Stimulated activated CD4-positive, alpha-beta T cell treated with anti-CD3 and anti-CD28 coated beads, TNF-alpha, amount 100 ng/mL, for 1 hour (primary cell): ENCODE measurements at regions not wholly inside any gene's neighbourhood (a gene's known extent, or its start where the extent isn't known, plus 50 kb on each side); places are given as distances from the start of the nearest gene placed in this dataset.
"Not testable (repeated sequence)": the region's sequence is repeated elsewhere in the genome, so short reads cannot be mapped to it uniquely, and the experiment has no call there.

Experiments
- DNase-seq, 3 donors: peaks; one replicate each; pipeline ENCODE4 v3.0.0-alpha.2; 2020; ENCODE audit warnings: low read depth in 3 of 3, low spot score in 1 of 3

DNA sequence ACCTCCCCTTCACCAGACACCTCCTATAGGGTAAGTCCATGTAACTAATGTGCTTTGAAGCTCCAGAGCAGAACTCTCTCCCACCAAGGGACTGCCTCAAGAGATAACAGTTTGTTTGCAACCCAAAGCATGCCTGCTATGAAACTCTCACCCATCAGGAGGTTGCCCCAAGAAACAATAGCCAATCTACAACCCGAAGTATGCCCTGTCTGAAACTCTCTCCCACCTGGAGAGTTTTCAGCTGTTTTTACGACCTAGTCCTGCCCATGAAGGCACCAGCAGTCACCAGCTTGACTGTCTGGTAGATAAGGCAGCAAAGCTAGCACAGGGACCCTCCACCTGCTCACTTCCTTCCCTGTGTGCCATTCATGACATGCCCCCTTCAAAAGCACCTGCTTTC lies 533.9 kb upstream of the CRIM1 start:
- DNase-seq: no peak

DNA sequence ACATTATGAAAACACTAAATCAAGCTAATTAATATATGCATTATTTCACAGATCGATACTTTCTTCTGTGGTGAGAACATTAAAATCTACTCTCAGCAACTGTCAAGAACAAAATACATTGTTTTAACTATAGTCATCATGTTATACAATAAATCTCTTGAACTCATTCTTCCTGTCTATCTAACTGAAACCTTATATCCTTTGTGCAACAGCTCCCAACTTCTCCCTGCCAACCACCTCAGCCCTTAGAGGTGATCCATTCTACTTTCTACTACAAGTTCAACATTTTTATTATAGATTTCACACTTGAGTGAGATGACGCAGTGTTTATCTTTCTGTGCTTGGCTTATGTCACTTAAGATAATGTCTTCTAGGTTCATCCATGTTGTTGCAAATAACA lies 535.2 kb upstream of the CRIM1 start:
- no peak for DNase-seq

DNA sequence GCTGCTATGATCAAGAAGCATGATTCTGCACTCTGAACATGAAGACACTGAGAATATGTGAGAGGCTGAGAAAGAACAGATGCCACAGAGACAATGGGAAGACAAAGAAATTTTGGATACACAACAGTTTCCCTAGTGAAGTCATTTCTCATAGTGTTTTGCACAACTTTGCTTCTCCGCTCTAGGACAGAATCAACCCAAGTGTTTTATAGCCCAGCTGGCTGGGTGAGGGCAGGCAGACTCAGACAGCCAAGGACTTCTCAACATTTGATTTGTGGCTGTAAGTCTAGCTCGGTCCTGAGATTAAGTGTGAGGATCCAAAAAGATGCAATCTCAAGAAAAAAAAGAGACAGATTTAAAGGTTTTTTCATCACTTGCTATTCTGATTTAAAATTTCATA lies 536.5 kb upstream of the CRIM1 start:
- no peak for DNase-seq

DNA sequence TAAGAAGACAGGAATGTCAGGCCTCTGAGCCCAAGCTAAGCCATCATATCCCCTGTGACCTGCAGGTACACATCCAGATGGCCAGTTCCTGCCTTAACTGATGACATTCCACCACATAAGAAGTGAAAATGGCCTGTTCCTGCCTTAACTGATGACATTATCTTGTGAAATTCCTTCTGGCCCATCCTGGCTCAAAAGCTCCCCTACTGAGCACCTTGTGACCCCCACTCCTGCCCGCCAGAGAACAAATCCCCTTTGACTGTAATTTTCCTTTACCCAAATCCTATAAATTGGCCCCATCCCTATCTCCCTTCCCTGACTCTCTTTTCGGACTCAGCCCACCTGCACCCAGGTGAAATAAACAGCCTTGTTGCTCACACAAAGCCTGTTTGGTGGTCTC lies 537.2 kb upstream of the CRIM1 start:
- DNase-seq: not testable (repeated sequence)

DNA sequence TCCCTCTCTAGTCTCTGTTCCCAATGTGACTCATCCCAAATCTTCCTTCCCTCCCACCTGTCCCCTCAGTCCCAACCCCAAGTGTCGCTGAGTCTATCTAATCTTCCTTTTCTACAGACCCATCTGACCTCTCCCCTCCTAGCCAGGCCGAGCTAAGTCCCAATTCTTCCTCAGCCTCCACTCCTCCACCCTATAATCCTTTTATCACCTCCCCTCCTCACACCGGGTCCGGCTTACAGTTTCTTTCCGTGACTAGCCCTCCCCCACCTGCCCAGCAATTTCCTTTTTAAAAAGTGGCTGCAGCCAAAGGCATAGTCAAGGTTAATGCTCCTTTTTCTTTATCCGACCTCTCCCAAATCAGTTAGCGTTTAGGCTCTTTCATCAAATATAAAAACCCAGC lies 541.0 kb upstream of the CRIM1 start:
- DNase-seq: not testable (repeated sequence)

DNA sequence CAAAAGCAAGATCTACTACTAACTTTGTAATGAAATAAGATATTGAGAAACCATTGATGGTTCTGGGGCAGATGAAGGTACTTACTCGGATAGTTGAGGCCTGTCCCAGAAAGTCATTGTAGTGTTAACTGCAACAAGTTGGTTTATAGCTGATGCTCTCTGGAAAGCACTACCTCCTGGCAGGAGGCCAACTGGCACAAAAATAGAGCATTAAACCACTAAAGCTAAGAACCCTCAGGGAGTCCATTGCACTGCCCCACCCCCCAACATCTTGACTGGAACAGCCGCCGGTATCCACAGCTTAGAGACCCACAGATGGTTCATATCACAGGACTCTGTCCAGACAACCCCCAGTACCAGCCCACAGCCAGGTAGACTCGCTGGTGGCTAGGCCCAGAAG lies 552.5 kb upstream of the CRIM1 start:
- no peak for DNase-seq

DNA sequence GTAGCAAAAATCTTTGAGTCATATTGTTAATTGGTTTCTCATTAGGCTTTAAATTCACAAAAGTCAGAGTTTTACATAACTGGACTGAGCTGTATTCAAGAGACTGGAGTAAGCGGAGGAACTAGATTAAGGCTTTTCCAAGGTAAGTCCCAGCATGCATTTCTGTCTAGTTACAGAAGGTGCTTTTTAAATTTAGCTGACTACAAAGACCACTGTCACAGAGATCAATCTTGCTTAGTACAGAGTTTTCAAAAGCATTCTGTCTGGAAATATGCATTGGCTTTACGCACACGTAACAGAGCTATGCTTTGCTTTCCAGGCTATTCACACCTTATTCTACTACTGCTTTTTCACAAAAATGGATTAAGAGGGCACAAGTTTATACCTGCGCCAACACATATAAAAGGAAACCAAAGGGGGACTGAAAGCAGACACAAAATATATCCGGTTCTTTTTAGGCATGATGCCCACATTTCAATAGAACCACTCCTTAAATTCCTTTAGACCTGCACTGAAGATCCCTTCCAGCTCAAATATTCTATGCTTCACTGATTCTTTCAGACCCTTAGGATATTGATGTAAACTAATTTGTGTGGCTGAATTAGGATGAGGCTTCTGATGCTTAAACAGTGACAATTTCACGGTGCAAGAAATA lies 560.7 kb upstream of the CRIM1 start:
- no peak for DNase-seq

DNA sequence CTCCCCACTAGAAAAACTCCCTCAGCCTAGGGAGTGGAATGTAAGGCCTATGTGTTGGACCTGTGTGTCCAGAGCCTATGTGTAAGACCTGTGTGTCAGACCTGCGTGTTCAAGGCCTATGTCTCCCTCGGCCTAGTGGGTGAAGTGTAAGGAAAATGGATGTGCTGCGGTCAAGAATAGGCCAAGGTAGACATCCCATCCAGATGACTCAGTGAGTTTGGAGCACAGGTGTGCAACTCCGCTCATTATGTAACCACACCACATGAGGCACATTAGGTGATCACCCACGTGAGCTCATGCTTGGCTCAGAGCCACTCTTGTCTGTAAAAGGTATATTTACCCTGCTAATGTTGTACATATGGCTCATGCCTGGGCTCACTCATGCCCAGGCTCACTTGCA lies 565.3 kb upstream of the CRIM1 start:
- no peak for DNase-seq

DNA sequence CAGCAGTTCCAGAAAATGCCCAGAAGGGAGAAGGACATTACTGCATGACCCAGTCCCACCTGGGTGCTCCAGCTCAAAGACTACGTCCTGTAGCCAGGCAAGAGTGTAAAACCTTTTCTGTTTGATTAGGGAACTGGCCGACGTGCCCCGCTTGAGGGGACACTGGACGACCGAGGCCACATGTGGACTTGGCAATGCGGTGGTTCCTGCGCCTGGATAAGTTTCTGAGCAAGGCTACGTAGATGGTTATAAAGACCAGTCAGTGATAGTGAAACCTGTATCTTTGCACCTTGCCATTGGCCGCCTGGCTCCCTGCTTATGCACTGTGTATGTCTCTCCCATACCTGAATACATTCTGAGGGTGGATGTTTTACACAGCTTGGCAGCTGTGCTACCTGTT lies 567.0 kb upstream of the CRIM1 start:
- no peak for DNase-seq

DNA sequence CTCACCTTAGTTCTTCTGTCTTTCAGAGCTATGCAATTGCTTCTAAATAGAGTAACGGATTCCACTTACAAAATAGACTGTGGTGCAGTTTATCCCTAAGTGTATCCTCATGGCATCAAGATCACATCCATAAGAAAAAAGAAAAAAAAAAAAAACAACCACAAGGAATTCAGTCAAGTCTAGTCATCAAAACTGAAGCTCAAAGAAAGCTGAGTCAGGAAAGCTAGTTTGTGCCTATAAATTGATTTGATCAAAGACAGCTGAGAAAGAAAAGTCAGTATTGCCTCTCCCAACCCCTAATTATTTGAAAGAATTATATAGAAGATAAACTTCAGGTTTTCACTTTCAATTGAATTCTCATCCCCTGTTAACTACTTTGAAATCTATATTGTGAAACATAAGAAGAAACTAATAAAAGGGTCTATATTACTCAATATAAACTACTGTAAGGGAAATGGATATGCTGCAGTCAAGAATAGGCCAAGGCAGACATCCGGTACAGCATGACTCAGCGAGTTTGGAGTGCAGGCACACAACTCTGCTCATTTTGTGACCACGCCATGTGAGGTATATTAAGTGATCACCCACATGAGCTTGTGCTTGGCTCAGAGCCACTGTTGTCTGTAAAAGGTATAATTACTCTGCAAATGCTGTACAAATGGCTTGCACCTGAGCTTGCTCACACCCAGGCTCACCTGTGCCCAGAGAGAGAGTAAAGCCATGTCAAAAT lies 568.1 kb upstream of the CRIM1 start:
- no peak for DNase-seq

DNA sequence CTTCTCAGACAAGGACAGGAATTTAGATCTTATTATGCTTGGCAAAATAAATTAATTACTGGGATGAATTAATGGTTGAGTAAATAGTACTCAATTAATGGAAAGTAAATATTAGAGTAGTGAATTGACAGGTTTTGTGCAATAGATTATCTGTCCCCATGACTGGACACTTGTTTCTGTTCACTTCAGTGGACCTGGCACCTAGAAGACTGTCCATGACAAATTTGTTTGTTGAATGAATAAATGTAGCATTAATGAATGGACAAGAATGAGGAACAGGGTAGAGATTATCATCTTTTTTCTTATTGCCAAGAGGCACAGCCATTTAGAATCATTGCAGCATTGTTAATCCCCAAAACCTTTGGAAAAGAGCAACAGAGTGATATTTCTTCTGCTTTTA lies 570.0 kb upstream of the CRIM1 start:
- DNase-seq: no peak

DNA sequence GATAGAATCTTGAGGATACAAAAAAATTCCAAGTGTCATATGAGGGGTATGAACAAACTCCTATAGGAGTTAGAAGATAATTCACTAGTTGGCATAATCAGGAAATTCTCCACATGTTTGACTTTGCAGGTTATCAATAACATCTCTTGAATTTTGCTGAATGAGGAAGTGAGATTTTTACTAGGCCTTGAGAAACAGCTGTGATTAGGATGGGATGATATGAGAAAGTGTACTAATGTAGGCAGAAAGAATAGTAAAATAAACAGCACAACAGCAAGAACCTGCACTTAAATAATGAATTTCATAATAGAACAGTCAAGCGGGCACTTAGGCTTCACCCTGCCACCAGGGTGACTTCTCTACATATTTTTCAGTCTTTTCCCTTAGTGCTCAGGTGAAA lies 570.8 kb upstream of the CRIM1 start:
- DNase-seq: no peak

DNA sequence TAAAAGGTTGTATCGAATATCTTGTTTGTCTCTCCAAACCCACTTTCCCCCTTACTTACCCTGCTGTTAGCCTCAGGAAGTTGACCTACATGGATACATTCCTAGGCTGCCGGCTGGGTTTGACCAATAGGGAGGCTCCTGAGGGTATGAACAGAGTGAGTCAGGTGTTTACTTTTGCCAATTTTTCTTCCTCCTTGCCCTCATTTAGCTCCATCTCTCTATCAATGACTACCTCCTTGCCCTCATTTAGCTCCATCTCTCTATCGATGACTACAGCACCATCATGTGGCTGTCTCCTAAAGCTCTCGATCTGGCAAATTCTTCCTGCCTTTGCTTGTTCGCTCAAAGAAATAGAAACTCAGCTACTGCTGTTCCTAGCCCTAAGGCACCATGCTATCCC lies 571.9 kb upstream of the CRIM1 start:
- DNase-seq: no peak

DNA sequence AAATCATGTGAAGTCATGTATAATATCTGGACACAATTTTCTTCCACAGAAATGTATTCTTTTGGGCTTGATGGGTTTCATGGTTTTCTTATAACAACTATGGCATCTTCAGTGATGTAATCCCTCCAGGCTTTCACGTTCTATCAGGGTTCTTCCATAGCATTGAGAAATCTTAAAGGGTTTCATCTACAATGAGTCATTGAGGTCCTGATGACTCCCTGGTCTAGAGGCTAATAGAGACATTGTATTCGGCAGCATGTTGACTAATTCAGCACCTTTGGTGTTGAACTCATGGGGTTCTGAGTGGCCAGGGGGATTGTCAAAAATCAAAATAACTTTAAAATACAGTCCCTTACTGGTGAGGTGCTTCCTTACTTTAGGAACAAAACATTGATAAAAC lies 614.0 kb upstream of the CRIM1 start:
- DNase-seq: no peak

DNA sequence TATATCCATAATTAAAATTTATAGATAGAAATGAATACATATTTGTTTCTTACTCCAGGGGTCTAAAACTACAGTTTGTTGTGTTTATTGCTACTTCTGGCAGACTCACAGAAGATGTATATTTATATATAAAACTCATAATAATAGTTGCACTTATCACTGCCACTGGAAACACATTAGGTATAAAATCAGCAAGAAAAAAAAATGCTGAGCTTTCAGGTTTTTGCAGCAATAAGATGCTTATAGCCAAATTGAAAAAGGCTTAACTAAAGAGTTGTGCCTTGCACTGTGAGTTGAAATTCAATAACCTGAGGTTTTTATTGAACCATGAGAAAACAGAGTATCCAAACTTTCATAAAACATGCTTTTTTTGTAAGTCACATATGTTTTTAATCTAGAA lies 623.9 kb upstream of the CRIM1 start:
- DNase-seq: no peak

DNA sequence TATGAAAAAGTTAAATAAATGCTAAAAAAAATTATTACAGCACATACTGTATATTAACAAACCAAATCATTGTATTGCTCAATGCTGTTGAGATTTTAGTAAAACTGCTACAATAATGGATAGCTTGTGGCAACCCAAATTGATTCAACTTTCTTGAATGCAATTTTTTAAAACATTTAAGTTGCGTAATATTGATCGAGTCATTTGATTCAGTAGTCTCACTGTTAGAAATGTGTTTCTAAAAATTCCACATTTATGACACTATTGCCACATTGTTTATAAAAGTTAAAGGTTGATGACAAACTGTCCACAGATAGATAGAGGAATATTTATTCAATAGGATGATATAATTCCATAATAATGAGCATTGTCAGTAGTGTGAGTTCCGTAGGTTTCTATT lies 640.7 kb upstream of the CRIM1 start:
- DNase-seq: no peak

DNA sequence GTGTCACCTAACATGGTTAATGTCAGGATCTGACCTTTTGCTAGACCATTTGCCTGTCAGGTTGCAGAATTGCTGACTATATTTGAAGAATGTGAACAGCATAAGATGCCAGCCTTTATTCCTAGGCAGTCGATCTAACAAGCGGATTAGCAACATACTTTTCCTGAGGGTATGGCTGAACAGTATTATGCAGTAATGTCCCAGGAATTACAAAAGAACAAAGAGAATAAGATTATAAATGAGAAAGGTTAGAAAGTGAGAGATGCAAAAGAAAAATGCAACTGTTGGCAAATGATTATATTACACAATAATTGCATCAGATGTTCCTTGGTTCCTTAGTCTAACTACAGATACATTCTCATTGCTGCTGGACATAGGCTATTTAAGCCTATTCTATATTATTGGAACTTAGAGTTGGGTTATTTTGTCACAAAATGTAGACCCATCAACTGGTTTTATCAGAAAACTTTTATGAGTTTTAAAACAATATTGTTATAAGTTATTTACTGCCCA lies 647.1 kb upstream of the CRIM1 start:
- DNase-seq: no peak

DNA sequence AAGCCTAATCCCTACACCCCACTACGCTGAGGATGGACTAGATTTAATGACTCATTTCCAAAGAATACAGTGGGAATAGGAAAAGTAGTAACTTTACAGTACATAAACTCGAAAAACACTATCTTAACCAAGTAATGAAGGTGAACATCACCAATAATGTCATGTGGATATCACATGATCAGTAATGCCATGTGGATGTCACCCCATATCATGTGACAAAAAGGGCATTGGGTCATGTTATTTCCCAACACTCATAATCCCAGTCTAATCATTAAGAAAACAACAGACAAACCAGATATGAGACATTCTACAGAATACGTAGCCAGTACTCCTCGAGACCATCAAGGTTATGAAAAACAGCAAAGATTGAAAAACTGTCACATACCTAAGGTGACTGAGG lies 667.3 kb upstream of the CRIM1 start:
- no peak for DNase-seq

DNA sequence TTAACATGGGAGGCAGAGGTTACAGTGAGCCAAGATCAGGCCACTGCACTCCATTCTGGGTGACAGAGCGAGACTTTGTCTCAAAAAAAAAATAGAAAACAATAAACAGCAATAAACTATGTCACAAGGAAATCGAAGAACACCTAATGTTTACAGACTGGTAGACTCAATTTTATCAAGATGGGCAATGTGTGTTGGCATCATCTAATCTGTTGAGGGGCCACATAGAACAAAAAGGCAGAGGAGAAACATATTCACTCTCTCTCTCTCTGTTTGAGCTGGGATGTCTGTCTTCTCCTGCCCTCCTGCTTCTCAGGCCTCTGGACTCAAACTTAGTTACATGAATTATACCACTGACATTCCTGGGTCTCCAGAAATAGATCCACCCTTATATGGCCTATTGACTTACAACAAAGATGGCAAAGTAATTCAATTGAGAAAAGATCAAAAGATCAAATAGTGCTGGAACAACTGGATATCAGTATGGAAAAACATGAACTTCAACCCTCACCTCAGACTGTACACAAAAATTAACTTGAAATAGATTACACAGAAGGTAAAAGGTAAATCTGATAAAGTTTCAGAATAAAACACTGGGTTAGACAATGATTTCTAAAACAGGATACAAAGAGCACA lies 703.8 kb upstream of the CRIM1 start:
- DNase-seq: no peak

DNA sequence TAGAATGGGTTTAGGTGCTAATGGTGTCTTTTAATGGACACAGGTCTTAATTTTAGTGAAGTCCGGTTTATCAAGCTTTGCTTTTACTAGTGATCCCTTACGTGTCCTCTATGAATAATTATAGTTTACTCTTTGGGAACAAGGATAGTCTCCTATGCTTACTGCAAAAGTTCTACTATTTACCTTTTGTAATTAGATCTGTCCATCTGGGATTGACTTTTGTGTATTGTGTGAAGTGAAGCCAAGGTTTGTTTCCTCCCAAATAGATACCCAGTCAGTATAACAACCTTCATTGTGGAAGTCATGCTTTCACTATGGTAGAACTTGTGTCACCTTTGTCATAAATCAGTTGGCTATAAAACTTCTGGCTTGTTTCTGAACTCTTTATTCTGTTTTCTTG lies 740.9 kb upstream of the CRIM1 start:
- no peak for DNase-seq

DNA sequence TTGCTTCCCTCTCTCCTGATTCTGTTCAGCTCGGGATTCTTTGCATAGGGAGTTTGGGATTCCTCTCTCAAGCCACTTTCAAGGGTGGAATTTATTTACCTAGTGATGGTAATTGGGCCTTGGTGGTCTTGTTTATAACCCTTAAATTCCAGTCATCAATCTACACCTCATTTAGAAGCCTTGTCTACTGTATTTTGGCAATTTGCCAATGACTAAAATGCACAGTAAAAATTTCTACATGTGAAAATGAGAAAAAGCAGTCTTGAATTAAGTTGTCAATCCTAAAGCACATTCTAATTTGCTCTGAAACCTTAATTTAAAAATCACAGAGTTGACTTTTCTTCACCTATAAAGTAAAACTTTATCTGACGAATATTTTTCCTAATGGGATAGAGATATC lies 749.2 kb upstream of the CRIM1 start:
- DNase-seq: no peak

DNA sequence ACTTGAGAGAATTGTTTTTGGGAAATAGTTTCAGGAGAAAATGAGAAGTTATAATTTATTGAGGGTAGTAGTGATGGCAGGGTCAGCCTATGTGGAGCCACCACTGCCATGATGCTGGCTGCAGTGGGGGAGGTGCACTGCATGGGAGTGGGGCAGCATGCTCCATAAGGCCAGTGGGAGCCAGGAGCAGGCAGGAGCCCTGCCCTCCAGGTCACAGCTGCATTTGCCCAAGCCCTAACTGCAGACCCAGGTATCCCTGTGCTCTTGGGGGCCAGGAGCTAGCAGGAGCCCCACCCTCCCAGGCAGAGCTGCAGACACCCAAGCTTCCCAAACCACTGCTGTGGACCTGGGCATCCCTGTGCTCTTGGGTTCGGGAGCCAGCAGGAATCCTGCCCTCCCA lies 757.3 kb upstream of the CRIM1 start:
- no peak for DNase-seq

DNA sequence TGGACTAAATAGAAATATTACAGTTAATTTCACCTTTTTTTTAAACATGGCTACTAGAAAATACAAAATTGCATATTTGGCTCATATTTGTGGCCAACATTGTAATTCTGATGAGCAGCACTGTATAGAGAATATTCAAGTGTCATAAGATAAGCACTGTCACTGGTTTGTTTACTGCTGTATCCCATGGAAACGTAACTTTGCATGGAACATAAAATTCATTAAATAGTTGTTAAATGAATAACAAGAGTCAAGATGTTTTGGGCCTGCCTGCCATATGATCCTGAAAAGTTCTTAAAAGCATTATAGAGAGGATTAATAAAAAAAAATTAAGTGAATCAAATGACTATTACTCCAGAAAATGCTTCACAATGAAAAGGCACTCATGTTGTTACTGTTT lies 763.7 kb upstream of the CRIM1 start:
- DNase-seq: no peak
